Gastrocnemius medialis (tissue), 4 donors: ENCODE measurements at regions not wholly inside any gene's neighbourhood (a gene's known extent, or its start where the extent isn't known, plus 50 kb on each side); places are given as distances from the start of the nearest gene placed in this dataset.

Experiments
- ATAC-seq, 2 donors: fragments of 150-250 bp; one replicate each; pipeline ENCODE4 v1.9.1; 2016
- DNase-seq, 2 donors: peaks; one replicate each; pipeline ENCODE4 v3.0.0-alpha.2; 2019
- H3K27ac ChIP-seq, 4 donors: fragments of 200-600 bp; sonication (generic); 1 replicate in 1 of 4; 2 replicates in 3 of 4; pipeline ENCODE4 v1.5.1; 2016 to 2018; ENCODE audit warnings: mild to moderate bottlenecking in 2 of 4, moderate library complexity in 1 of 4
- H3K27me3 ChIP-seq, 3 donors: fragments of 200-600 bp; sonication (generic) in 2 of 3; 1 replicate in 1 of 3; 2 replicates in 2 of 3; pipeline versions ENCODE4 v1.5.1 to v1.6.0; 2016 to 2019; ENCODE audit warnings: mild to moderate bottlenecking in 1 of 3, moderate library complexity in 1 of 3
- H3K36me3 ChIP-seq, 2 donors: fragments of 200-600 bp; sonication (generic) in 1 of 2; one replicate each; pipeline ENCODE4 v1.5.1; 2017 to 2018
- H3K4me1 ChIP-seq, 2 donors: fragments of 200-600 bp; sonication (generic) in 1 of 2; one replicate each; pipeline ENCODE4 v1.5.1; 2016 to 2017; ENCODE audit warnings: mild to moderate bottlenecking in 2 of 2
- H3K4me3 ChIP-seq, 4 donors: fragments of 200-600 bp; sonication (generic) in 3 of 4; 1 replicate in 1 of 4; 2 replicates in 3 of 4; pipeline ENCODE4 v1.5.1; 2016 to 2019; ENCODE audit warnings: mild to moderate bottlenecking in 2 of 4
- H3K9me3 ChIP-seq, 3 donors: fragments of 200-600 bp; sonication (generic) in 2 of 3; 1 replicate in 1 of 3; 2 replicates in 2 of 3; pipeline ENCODE4 v1.5.1; 2016 to 2019
- POLR2A ChIP-seq, 2 donors: fragments of 450-650 bp; IDR thresholded peaks; one replicate each; pipeline ENCODE4 v1.6.1; 2017; ENCODE audit warnings: antibody characterized with exemption in 2 of 2, mild to moderate bottlenecking in 2 of 2, moderate library complexity in 2 of 2
- in situ Hi-C, 4 donors: fragments of 200-750 bp; cut with MboI; loops; one replicate each; pipeline versions ENCODE4 v1.15.0 to v1.8.0; 2017; ENCODE audit warnings: low sequenced_read_pairs in 4 of 4
- intact Hi-C: fragments of 100-400 bp; cut with DNase I; formaldehyde crosslinking; loops from one replicate; pipeline ENCODE4 v1.15.1; 2023; ENCODE audit warnings: low total_unique reads
- TF ChIP-seq, protein P1 (sequence below), 5 experiments: fragments of 450-650 bp in 3 of 5; fragments of 200-600 bp in 2 of 5; sonication (generic) in 2 of 5; IDR thresholded peaks in 4 of 5; conservative IDR thresholded peaks in 1 of 5; 1 replicate in 4 of 5; 2 replicates in 1 of 5; pipeline ENCODE4 v1.5.1; 2016 to 2019; ENCODE audit warnings: antibody characterized with exemption in 5 of 5, mild to moderate bottlenecking in 3 of 5, moderate library complexity in 3 of 5

DNA sequence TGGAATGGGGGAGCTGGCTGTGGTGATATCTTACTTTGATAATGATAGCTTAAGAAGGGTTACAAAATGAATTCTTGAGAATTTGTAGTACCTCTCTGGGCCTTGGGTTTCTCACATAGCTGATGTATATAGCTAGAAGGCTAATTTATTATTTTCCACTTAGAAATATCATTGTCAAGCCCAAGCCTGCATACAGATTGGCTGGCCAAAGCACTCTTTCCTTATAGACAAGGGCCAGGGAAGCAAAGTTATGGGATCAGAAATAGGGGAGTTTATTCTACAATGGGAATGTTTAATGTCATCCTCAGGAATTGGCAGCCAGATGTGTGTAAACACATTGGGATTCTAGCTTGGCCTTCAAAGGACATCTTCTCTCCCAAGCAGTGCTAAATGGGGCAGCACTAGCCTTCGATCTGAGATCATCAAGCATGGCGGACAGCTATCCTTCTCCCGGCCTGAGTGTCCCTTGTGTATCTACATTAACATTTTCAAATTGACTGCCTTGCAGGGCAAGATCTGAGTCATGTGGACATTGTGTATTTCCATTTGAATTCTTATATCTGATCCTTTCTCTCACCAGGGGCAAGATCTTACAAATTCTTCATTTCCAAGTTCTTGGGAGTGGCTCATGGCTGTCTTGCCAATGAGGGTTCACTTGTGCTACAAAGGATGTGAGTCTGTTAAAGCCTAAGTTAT, 457.2 kb downstream of the ARHGEF28 start:
- no peaks in the 10 kb centered on the region for H3K4me1 ChIP-seq
- in situ Hi-C loops = no loop called here

DNA sequence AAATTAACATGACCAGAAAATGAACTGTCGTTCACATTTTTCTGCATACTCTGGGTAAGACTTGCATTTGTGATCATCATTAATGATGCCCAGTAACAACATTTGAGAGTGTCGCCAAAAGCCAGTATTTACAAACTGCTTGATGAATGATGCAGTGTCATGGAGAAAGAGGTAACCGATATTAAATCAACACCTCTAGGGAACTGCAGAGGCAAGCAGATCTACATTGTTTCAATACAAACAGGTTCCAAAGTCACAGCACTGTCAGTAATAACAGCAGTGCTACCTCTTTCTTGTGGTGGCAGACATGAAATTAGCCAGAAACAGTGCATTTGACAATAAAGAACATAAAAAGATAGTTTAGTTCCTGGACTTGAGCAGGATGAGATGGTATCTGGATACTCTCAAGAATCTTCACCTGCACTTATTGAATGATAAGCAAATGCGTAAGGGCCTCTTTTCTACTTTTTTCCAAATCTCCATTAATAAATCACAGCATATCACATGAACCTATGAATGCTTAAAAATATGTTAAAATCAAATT, 456.6 kb downstream of the ARHGEF28 start:
- H3K4me3 ChIP-seq = no peak overlapping the region
- DNase-seq (no peak), ATAC-seq (no peak)
- no peaks in the 10 kb centered on the region for H3K27me3 ChIP-seq
- in situ Hi-C loops (no loop called here), intact Hi-C loops (no loop called here)
- no peaks in the 10 kb centered on the region for H3K36me3 ChIP-seq
- H3K9me3 ChIP-seq = no peaks in the 10 kb centered on the region
- TF ChIP-seq, protein P1, sequence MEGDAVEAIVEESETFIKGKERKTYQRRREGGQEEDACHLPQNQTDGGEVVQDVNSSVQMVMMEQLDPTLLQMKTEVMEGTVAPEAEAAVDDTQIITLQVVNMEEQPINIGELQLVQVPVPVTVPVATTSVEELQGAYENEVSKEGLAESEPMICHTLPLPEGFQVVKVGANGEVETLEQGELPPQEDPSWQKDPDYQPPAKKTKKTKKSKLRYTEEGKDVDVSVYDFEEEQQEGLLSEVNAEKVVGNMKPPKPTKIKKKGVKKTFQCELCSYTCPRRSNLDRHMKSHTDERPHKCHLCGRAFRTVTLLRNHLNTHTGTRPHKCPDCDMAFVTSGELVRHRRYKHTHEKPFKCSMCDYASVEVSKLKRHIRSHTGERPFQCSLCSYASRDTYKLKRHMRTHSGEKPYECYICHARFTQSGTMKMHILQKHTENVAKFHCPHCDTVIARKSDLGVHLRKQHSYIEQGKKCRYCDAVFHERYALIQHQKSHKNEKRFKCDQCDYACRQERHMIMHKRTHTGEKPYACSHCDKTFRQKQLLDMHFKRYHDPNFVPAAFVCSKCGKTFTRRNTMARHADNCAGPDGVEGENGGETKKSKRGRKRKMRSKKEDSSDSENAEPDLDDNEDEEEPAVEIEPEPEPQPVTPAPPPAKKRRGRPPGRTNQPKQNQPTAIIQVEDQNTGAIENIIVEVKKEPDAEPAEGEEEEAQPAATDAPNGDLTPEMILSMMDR (IDR thresholded peaks at IDR 0.05 in 4 of 5, conservative IDR thresholded peaks at IDR 0.05 in 1 of 5) = no peak
- TF ChIP-seq POLR2A (IDR thresholded peaks at IDR 0.05) = no peak
- H3K4me1 ChIP-seq = no peaks in the 10 kb centered on the region
- no peak overlapping the region for H3K27ac ChIP-seq

More for the DNA sequence above, 457.2 kb downstream of the ARHGEF28 start:
- Histone ChIP-seq H3K4me3 (no peak overlapping the region), H3K9me3 (no peaks in the 10 kb centered on the region), H3K27me3 (no peaks in the 10 kb centered on the region), H3K27ac (no peak overlapping the region), H3K36me3 (no peaks in the 10 kb centered on the region)
- intact Hi-C loops = no loop called here
- ATAC-seq (no peak), DNase-seq (no peak)
- no peak for TF ChIP-seq POLR2A (IDR thresholded peaks at IDR 0.05)
- TF ChIP-seq, protein P1 (IDR thresholded peaks at IDR 0.05 in 4 of 5, conservative IDR thresholded peaks at IDR 0.05 in 1 of 5) = no peak

DNA sequence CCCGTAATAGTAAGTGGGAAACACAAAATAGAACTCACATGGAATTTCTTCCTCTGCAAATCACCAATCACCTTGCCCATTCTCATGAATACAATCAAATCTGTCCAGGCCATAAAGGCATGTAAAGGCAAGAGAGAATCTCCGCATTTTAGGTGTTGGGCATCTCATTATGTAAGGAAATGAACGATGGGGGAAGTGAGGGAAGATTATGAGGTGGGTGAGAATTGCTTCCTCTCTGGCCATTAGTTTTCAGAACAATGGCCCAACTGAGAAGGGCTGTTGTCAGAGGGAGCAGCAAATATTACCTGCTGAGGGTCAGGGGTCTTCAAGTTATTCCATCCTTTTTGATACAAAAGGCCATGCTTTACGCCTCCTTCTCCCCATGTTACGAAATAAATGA, 455.1 kb downstream of the ARHGEF28 start:
- no peaks in the 10 kb centered on the region for H3K4me1 ChIP-seq
- TF ChIP-seq POLR2A (IDR thresholded peaks at IDR 0.05) = no peak
- TF ChIP-seq, protein P1 (IDR thresholded peaks at IDR 0.05 in 4 of 5, conservative IDR thresholded peaks at IDR 0.05 in 1 of 5) = no peak
- no peak overlapping the region for H3K4me3 ChIP-seq
- no peaks in the 10 kb centered on the region for H3K27me3 ChIP-seq
- H3K36me3 ChIP-seq = no peaks in the 10 kb centered on the region
- intact Hi-C loops = no loop called here
- no peak for DNase-seq
- no peak for ATAC-seq
- no peak overlapping the region for H3K27ac ChIP-seq
- in situ Hi-C loops = no loop called here
- no peaks in the 10 kb centered on the region for H3K9me3 ChIP-seq

DNA sequence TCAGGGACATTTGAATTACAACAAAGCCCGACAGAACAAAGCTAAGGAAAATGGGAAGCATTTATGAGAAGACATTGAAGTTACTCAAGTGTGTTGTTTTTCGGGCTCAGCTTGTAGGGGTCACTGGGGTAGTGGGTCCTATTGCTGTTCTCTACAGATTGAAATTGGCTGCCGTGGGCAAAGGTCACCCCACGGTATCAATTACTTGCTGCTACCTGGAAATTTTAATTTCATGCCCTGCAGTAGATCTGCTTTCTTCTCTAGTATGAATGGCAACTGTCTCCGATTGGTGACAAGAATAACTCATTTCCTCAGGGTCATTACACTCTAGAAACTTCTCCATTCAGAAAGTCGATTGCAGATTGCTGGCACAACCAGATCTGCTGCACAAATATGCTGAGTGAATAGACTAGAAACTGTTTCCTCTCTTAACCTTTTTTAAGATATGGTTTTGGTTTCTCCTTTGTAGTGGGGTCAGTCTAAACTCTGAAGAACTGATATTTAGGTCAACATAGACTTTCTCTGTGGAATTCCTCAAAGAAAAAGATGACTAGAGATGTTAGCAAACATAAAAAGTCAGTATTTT, 454.1 kb downstream of the ARHGEF28 start:
- DNase-seq = no peak
- H3K36me3 ChIP-seq = no peaks in the 10 kb centered on the region

More for the DNA sequence above, 454.1 kb downstream of the ARHGEF28 start:
- Histone ChIP-seq H3K27ac (no peak overlapping the region), H3K4me3 (no peak overlapping the region), H3K27me3 (no peaks in the 10 kb centered on the region), H3K4me1 (no peaks in the 10 kb centered on the region), H3K9me3 (no peaks in the 10 kb centered on the region)
- TF ChIP-seq POLR2A (IDR thresholded peaks at IDR 0.05) = no peak
- TF ChIP-seq, protein P1 (IDR thresholded peaks at IDR 0.05 in 4 of 5, conservative IDR thresholded peaks at IDR 0.05 in 1 of 5) = no peak
- intact Hi-C loops = no loop called here
- in situ Hi-C loops = no loop called here
- ATAC-seq = no peak
